Posterior vena cava (tissue), 2 donors: ENCODE measurements at regions not wholly inside any gene's neighbourhood (a gene's known extent, or its start where the extent isn't known, plus 50 kb on each side); places are given as distances from the start of the nearest gene placed in this dataset.
"Not testable (repeated sequence)": the region's sequence is repeated elsewhere in the genome, so short reads cannot be mapped to it uniquely, and the experiment has no call there.

Experiments
- DNase-seq: peaks from one replicate; pipeline ENCODE4 v3.0.0-alpha.2; 2020; ENCODE audit warnings: low spot score
- intact Hi-C, 2 donors: fragments of 100-400 bp; cut with DNase I; formaldehyde crosslinking; loops; one replicate each; pipeline versions ENCODE4 v1.14.1 to v1.14.2; 2022 to 2023
- donor health status: DM: yes; HTN: yes; CAD: no.
- donor health status: DM: yes; HTN: yes; CAD: no.

- intact Hi-C loops: no loop called here
- DNase-seq: peak; percentile 52
These were observed 739.0 kb upstream of the NECTIN3 start for GRCh38 chr3:110332629-110333028.

- no peak for DNase-seq
- intact Hi-C loops: no loop called here
These were observed 730.6 kb upstream of the NECTIN3 start for GRCh38 chr3:110341047-110341446.

- intact Hi-C loops: no loop called here
- DNase-seq: no peak
These were observed 728.2 kb upstream of the NECTIN3 start for GRCh38 chr3:110343376-110343775.

GRCh38 chr3:110343945-110344344 lies 727.7 kb upstream of the NECTIN3 start:
- DNase-seq: no peak
- intact Hi-C loops: no loop called here

GRCh38 chr3:110344487-110344886 lies 727.1 kb upstream of the NECTIN3 start:
- intact Hi-C loops: no loop called here
- DNase-seq: no peak

GRCh38 chr3:110344897-110345767 lies 726.5 kb upstream of the NECTIN3 start:
- intact Hi-C loops: no loop called here
- DNase-seq: no peak

- no peak for DNase-seq
- intact Hi-C loops: no loop called here
These were observed 722.3 kb upstream of the NECTIN3 start for GRCh38 chr3:110349295-110349694.

GRCh38 chr3:110352841-110353604 lies 718.6 kb upstream of the NECTIN3 start:
- intact Hi-C loops: no loop called here
- DNase-seq: no peak

- no peak for DNase-seq
- intact Hi-C loops: no loop called here
These were observed 708.9 kb upstream of the NECTIN3 start for GRCh38 chr3:110362751-110363150.

GRCh38 chr3:110367289-110367688 lies 704.3 kb upstream of the NECTIN3 start:
- intact Hi-C loops, DNase-seq: not testable (repeated sequence)

- intact Hi-C loops: no loop called here
- DNase-seq: no peak
These were observed 695.7 kb upstream of the NECTIN3 start for GRCh38 chr3:110375751-110376518.

- DNase-seq: no peak
- intact Hi-C loops: no loop called here
These were observed 693.1 kb upstream of the NECTIN3 start for GRCh38 chr3:110378481-110378880.

- intact Hi-C loops: no loop called here
- no peak for DNase-seq
These were observed 689.6 kb upstream of the NECTIN3 start for GRCh38 chr3:110381992-110382391.

- DNase-seq: no peak
- intact Hi-C loops: no loop called here
These were observed 688.3 kb upstream of the NECTIN3 start for GRCh38 chr3:110383356-110383755.

- DNase-seq: no peak
- intact Hi-C loops: no loop called here
These were observed 687.0 kb upstream of the NECTIN3 start for GRCh38 chr3:110384601-110385000.

- no peak for DNase-seq
- intact Hi-C loops: no loop called here
These were observed 682.6 kb upstream of the NECTIN3 start for GRCh38 chr3:110389005-110389404.

- intact Hi-C loops: no loop called here
- no peak for DNase-seq
These were observed 681.2 kb upstream of the NECTIN3 start for GRCh38 chr3:110390372-110390771.

- intact Hi-C loops: no loop called here
These were observed 680.6 kb upstream of the NECTIN3 start for GRCh38 chr3:110391042-110391441.

GRCh38 chr3:110391640-110392395 lies 679.8 kb upstream of the NECTIN3 start:
- no peak for DNase-seq
- intact Hi-C loops: no loop called here

More at GRCh38 chr3:110391042-110391441, 680.6 kb upstream of the NECTIN3 start:
- no peak for DNase-seq
